Fibroblast of lung (primary cell): ENCODE measurements at regions not wholly inside any gene's neighbourhood (a gene's known extent, or its start where the extent isn't known, plus 50 kb on each side); places are given as distances from the start of the nearest gene placed in this dataset.

Source experiments
- EZH2 ChIP-seq: IDR thresholded peaks from 2 replicates; pipeline ENCODE4 v1.5.1; 2012; ENCODE audit warnings: low read length, control low read depth, mild to moderate bottlenecking; ENCODE audit errors: missing control alignments
- TF ChIP-seq, protein P1 (sequence below), 2 donors: IDR thresholded peaks in 1 of 2; conservative IDR thresholded peaks in 1 of 2; 1 replicate in 1 of 2; 2 replicates in 1 of 2; pipeline ENCODE4 v1.5.1; 2011 to 2012; ENCODE audit warnings: low read length in 2 of 2, control low read depth in 1 of 2, inconsistent platforms in 1 of 2, low read depth in 1 of 2, mild to moderate bottlenecking in 1 of 2

DNA sequence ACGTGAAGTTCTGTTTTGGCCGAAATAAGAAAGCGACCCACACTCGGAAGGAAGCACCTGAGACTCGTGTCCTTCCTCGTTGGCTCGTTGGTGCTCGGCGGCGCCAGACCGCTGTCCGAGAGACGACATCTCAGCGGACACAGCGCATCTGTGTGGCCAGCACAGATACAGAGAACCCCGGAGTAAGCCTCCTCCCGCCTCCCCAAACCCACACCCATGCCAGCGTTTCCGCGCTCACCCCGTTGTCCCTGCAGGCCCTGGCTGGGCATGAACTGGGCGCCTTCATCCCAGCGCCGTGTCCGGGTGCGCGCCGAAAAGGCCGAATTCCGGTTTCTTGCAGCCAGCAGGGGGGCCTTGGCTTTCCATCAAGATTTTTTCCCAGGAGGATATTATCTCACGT, 127.6 kb downstream of the SOX1 start:
- TF ChIP-seq, protein P1, sequence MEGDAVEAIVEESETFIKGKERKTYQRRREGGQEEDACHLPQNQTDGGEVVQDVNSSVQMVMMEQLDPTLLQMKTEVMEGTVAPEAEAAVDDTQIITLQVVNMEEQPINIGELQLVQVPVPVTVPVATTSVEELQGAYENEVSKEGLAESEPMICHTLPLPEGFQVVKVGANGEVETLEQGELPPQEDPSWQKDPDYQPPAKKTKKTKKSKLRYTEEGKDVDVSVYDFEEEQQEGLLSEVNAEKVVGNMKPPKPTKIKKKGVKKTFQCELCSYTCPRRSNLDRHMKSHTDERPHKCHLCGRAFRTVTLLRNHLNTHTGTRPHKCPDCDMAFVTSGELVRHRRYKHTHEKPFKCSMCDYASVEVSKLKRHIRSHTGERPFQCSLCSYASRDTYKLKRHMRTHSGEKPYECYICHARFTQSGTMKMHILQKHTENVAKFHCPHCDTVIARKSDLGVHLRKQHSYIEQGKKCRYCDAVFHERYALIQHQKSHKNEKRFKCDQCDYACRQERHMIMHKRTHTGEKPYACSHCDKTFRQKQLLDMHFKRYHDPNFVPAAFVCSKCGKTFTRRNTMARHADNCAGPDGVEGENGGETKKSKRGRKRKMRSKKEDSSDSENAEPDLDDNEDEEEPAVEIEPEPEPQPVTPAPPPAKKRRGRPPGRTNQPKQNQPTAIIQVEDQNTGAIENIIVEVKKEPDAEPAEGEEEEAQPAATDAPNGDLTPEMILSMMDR (conservative IDR thresholded peaks at IDR 0.05 in 1 of 2, IDR thresholded peaks at IDR 0.05 in 1 of 2; ENCODE audit: low read depth in 1 of 2, low read length in 2 of 2): no peak
- no peak for TF ChIP-seq EZH2
